GM18867 (cell line): ENCODE measurements at regions not wholly inside any gene's neighbourhood (a gene's known extent, or its start where the extent isn't known, plus 50 kb on each side); places are given as distances from the start of the nearest gene placed in this dataset.
"Not testable (repeated sequence)": the region's sequence is repeated elsewhere in the genome, so short reads cannot be mapped to it uniquely, and the experiment has no call there.

ENCODE experiments used
- ATAC-seq: cut with Tn5 transposase; IDR thresholded peaks from one replicate; pipeline ENCODE4 v1.9.1; 2021; ENCODE audit warnings: mild to moderate bottlenecking, moderate library complexity; ENCODE audit not compliant: unreplicated experiment

DNA sequence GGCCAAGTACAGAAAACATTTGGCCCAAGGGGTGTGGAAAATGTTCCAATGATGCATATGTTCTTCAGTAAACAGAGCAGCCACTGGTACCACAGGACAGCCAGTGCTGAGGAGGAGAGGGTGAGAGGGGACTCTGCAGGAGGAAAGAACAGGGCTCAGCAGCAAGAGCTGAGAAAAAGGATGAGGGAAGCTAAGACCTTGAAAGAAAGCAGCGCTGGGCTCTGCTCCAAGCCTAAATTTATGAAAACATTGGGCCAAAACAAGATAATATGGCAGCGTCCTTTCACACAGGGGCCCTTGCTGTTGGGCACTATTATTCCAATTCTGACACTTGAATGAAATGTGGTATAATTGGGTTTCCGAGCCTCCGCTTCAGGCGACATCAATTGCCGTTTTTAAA is 939.0 kb upstream of the FANCL start:
- no peak for ATAC-seq

DNA sequence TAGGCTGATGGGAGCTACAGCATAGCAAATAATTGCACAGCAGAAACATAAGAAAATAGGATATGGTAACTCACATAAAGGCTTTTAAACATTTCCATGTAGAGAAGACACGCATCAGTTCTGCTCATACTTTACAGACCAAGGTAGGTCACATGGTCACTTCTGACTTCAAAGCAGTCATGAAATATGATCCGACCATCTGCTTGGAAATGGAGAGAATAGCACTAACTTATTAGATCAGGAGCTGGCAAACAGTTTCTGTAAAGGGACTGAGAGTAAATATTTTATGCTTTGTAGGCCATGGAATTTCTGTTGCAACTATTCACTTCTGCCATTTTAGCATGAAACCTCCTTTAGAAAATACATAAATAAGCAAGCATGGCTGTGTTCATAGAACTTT is 936.6 kb upstream of the FANCL start:
- no peak for ATAC-seq

DNA sequence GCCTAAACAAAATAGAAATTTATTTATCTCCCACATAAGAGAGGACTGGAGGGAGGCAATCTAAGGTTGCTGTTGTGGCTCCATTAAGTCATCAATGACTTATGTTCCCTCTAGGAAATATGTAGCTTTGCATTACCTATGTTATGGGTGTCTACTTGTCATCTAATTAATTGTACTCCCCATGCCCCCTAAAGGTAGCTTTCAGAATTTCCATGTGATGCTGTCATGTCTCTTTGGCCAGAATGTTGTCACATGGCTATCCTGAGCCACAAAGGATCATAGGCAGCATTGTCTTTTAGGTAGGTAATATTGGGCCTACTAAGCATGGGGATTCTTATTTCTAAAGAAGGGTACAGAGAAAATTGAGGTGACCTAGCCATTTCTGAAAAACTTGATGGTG is 935.6 kb upstream of the FANCL start:
- peak; percentile 80 for ATAC-seq

DNA sequence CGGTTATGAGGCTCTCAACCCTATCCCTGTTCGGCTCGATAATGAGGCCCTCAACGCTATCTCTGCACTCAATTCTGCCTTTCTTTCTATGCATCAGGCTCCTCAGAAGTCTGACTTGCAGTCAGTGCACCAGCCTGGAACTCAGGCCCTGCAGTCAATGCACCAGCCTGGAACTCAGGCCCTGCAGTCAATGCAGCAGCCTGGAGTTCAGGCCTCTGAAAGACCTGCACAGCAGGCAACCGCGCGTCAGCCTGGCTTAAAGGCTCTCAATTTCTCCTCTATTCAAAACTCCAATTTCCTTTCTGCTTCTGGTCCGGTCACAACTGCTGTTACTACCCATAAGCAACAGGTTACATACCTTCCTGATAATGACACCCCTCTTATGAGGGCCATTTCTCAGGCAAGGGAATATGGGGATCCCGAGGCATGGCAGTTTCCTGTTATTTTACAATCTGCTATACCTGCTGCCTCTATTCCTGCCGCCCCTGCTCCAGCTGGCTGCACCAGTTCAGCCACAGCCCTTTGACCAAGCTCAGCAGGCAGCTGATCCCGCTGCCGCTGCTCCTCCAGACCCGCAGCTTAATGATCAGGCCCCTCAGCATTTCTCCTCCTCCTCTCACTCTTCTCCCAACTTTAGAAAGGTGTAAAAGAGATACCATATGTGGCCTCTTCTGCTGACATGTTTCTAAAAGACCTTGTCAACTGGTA is 933.6 kb upstream of the FANCL start:
- no peak for ATAC-seq

DNA sequence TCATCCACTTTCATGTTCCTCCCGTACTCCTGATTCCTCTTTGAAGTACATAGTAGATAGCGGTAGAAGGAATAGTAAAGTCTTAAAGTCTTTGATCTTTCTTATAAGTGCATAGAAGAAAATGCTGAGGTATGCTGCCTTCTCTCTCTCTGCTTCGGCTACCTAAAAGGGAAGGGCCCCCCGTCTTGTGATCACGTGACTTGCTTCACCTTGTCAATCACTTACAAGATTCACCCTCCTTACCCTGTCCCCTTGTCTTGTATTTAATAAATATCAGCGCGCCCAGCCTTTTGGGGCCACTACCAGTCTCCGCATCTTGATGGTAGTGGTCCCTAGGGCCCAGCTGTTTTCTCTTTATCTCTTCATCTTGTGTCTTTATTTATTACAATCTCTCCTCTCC is 932.2 kb upstream of the FANCL start:
- ATAC-seq, result no peak

DNA sequence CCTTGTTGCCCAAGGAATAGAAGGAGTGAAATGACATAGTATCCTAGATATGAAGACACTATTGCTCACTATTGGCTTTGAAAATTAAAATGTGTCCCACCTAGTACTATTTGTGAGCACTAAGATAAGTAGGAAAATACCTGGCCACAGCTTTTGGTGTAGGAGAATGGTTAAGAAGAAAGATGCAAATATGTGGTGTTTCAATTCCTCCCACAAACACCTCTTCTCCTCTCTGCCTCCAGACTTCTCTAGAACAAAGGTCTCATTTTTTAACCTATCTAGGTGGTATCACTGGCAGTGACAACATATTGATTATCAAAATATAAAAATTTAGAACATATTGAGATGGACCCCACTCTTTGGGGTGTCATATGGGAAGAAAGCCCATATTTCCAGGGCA is 929.9 kb upstream of the FANCL start:
- ATAC-seq, result peak; percentile 79

DNA sequence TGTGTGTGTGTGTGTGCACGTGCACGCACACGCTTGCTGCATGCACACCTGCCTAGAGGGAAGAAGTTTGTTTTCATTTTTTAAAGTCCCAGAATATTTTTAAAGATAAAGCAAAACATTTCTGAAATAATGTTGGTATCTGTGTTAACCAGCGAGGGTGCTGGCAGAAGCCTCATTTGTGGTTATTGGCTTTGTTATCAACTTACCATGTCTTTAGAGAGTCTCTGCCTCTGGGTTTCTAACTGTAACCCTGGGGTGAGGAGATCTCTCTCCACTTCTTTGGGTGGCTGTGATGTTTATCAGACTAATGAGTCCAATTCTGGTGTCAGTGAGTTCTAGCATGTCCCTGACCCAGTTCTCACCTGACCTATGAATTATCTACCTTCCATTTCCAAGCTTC is 927.6 kb upstream of the FANCL start:
- ATAC-seq, result no peak

DNA sequence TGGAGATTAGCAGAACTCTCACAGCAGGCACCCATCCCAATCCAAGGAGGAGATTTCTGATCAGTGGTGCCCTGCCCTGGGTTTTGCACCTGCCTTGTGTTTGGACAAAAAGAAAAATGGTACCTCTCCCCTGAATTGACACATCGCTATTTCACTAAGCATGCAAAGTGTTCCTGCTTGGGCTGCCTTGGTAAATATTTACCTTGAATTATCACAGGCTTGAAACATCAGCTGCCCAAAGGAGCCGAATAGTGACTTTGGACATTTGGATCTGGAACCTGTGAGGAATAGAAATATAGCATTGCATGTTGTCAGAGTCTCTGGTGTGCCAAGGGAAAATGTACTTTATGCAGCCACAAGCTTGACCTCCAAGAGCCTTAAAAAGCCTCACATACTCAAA is 926.4 kb upstream of the FANCL start:
- ATAC-seq, result no peak

DNA sequence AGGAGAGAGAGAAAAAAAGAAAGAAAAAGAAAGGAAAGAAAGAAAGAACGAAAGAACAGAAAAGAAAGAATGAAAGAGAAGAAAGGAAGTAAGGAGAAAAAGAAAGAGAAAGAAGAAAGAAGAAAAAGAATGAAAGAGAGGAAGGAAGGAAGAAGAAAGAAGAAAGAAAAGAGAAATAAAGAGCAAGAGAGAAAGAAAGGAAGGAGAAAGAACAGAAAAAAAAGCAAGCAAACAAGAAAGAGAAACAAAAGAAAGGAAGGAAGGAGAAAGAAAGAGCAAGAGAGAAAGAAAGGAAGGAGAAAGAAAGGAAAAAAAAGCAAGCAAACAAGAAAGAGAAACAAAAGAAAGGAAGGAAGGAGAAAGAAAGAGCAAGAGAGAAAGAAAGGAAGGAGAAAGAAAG is 916.8 kb upstream of the FANCL start:
- ATAC-seq, result not testable (repeated sequence)

DNA sequence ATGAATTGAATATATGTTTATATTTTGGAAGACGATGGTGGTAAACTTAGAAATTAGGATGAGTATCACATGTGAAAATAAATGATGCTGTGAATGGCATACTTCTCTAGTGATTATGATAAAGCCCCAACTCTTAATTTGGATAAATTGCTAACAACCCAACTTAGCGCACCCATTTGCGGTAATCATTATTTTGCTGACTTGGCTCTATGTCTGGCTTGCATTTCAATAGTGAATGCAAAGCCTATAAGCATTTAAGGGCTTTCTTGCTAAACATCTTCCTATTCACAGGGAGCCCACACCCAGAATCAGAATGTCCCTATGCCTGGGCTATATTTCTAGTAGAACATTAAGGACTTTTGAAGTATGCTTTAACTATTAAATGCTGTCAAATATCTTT is 910.7 kb upstream of the FANCL start:
- ATAC-seq, result no peak

DNA sequence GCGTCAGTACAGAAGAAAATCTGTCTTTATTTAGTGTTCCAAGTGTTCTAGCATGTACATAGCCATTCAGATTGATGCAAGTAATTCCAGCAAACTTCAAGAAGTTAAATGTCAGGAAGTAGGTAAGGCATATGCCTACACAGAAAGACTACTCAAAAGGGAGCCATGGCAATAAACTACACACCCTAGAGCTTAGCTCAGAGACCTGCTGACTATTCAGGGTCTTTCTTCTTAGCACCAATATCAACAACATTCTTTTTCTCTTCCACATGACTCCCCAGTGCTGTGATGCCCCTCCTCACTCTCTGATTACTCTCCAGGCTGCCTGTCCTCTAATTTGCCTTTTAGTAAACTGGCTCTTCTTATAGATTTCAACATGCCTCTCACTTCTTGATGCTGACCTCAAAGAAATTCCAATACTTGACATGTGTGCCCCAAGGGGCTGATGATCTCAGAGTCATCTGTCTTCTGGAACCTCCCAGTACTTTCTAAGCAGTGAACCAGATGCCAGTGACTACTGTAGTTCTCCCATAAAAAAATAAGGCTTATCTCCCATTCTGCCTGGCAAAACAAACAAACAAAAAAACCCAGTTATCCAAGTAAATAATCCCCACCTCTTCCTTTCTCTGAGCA is 909.2 kb upstream of the FANCL start:
- ATAC-seq, result no peak

DNA sequence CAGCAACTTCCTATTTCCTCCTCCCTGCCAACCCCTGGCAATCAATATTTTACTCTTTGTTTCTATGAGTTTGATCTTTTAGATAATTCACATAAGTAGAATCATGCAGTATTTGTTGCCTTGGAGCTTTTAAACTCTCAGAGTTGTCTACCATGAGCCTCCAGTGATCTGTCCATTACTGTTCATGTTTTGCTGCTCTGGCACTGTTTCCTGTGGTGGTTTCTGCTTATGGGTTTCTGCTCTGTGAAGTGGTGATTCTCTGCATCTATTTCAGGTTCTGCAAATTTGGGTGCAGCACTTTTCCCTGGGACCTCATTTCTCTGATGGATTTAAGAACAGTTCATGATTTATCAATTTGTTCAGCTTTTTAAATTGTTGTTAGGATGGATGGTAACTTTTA is 908.1 kb upstream of the FANCL start:
- ATAC-seq, result no peak

DNA sequence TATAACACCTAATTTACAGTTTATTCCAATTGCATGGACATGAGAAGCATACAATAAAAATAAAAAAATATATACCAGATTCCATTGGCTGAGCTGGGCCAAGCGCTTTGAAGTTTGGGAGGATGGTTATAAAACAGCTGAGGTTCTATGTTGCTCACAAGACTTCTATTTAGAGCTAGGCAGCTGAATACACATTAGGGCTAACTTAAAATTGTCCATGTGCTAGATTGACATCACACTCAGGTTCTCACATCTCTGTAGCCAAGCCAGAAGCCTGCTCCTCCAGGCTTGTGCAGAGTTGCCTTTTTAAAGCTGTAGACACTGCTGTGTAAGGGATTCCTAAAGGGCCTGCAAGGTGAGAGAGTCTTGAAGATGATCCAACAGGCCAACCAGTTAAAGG is 871.1 kb upstream of the FANCL start:
- ATAC-seq, result no peak

DNA sequence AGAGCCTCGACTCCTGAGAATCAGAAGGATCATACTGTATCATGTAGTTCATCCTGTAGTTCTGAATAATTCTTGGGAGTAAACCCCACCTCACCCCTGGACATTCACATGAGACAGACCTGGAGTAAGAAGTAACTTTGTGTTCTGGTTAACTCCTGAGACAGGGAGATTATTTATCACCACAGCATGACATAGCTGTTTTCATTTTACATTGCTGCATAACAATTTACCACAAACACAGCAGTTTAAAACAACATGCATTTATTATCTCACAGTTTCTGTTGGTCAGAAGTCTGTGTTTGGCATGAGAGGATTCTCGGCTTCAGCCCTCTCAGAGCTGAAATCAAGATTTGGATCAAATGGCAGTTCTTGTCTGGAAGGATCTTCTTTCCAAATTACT is 855.8 kb upstream of the FANCL start:
- ATAC-seq, result no peak

DNA sequence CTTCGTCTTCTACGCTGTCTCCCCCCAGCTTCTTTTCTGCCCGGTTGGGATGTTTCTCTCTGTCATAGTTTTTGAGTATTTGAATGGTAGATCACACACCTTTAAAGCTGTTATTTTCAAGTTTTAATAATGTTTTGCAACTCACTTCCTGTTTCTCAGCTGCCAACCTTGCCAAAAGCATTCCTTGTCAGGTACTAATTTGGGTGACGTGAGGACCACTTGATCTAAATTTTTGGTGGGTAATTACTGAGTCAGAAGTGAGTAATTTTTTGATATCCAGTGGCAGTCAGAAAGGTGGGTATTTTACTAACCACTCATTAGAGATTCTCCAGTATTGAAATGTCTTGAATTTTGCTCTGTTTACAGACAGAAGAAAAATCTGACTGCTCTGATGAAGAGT is 852.4 kb upstream of the FANCL start:
- ATAC-seq, result no peak

DNA sequence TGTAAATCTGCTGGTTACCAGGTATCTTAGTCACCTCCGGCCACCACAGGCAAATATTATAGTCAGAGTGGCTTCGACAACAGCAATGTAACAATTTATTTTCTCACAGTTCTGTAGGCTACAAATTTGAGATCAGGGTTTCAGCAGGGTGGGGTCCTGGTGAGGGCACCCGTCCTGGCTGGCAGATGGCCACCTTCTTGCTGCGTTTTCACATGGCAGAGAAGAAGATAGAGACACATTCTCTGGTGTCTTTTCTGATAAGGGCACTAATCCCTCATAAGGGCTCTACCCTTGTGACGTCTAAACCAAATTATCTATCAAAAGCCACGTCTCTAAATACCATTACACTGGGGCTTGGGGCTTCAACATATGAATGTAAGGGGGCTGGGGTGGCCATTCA is 843.2 kb upstream of the FANCL start:
- ATAC-seq, result no peak

DNA sequence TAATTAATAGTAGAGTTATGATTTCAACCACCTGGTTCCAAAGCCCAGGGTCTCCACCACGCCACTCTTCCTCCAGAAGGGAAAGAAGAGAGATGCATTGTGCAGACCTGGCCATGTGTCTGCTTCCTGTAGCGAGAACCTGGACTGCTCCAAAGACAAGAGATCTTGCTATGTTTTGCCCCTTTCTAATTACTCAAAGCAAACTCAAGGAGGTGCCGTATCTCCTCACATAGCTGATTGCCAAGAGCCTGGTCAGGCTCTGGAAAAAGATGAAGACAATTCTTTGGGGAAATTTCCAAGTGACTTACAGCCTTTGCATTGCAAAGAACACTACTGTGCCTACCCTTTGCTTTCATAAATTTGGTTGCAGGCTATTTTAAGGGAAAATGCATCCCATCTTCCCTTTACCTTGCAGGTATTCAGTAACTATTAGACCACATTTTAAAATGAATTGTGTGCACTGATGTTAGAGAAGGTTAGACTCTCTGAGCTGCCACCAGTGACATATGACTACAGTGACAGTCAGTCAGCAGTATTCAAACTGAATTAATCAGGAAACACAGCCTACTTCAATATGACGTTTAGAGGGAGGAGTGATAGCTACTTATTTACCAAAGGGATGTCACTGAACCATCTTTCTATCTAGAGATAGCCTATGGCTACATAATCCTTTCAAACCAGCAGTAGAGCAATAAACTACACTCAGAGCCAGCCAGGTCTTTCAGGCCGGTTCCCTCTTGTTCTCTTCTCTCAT is 842.1 kb upstream of the FANCL start:
- ATAC-seq, result no peak

DNA sequence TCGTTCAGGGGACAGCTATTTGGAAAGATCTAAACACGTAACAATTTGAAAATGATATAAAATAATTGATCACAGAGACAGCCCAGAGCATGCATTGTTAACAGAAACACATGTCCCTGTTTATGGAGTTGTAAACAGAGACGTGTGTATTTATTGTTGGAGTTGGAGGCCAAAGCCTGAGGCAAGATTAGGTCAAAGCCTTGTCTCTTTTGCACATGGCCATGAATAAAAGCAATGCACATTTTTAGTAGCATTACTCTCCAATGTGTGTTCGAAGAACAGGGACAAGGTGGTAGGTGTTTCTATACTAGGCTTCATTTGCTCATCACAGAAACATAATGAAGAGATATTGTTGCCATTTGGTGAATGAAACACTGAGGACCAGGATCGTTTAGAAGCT is 841.5 kb upstream of the FANCL start:
- no peak for ATAC-seq

DNA sequence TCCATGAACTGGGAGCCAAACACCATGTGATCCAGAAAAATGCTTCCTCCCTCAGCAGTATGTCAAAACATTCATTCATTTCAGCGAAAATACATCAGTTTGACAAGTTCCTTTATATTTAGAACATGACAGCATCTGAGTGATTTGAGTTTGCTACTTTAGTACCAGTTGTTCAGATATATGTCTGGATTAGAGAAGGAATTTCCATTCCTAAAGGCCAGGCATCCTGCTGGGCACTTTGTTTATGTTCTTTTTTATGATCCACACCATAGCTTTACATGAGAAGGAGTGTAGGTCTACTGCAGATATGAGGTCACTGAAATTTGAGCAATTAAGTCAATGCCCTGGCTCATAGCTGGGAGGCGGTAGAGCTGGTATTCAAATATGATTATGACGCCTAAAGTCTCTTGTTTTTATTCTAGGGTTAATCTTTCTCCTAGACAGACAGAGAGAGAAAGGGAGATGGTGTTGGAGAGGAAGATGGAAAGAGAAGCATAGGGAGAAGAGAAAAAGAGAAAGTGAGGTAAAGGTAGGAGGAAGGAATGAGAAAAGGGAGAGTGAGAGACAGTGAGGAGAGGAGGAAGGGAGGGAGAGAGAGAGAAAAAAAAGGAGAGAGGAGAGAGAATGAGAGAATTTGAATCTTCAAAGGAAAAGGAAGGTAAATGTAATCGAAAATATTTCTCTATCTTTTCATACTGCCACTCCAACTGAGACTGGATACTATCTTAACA is 839.5 kb upstream of the FANCL start:
- ATAC-seq, result no peak

DNA sequence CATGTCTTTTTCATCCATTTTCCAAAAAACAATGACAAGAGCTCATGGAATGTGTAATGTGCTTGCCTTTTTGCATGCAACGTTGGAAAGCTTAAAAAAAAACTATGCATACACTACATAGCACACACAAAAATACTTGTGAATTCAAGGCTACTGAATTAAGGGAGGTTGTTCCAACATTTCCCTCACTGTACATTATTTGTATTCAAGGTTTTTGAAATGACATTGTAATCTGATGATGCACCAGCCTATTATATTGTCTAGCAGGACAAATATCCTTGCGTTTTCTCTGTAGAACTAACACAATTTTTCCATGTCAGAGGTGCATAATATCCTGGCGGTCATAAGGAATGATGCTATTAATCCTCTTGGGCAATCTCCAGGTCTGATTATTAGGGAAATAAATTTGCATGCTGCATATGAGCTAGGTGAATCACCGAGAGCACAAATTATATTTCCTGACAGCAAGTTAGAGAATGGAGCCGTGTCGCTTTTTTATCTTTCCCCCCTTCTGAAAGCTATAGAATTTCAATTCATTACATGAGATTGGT is 836.9 kb upstream of the FANCL start:
- ATAC-seq, result no peak

DNA sequence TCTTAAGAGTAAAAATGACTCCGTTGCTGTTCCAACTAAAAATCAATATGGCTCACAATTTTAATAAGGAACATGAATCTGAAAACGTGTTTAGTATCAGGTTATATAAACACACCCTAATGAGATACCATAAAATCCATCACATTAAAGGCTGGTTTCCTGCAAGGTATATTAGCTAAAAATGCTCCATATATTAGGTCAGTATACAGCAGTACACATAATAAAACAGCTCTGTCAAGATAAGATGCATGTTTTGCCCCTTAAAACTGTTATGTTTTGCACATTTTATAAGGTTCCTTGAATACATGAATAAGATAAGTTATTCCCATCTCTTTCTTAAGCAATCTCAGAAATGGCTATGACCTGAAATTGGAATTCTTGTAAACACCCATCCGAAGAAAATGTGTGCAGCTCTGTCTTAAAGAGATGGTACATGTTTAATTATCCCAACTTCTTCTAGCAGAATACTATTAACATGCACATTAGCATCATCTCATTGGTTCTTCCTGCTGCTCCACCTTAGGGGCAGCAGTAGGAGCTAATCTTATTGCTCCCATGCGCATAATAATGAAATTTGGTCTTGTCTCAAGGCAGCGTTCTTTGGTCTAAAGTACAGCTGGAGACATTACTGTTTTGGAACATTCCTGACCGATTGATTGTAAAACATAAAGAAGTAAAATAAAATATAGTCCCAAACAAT is 836.1 kb upstream of the FANCL start:
- ATAC-seq, result no peak
